ENCODE measurements at regions not wholly inside any gene's neighbourhood (a gene's known extent, or its start where the extent isn't known, plus 50 kb on each side); places are given as distances from the start of the nearest gene placed in this dataset.

DNA sequence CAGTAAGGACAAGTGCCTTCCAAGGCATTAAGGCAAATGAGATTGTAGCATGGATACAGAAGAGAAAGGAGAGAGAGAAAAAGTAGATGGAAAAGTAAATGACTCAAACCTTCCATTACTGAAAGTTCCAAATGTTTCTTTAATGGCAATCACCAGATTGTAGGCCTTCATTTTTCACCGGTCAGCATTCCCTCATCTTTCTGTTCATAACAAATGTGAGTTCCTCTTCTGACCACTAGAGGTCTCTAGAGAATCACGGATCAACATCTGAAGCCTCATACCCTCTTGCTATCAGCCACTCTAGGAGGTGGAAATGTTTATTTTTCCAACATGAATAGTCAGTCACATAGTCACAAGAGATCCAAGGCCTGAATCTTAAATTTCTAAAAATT lies 73.6 kb upstream of the RPS23 start:
- TF ChIP-seq, protein P1, sequence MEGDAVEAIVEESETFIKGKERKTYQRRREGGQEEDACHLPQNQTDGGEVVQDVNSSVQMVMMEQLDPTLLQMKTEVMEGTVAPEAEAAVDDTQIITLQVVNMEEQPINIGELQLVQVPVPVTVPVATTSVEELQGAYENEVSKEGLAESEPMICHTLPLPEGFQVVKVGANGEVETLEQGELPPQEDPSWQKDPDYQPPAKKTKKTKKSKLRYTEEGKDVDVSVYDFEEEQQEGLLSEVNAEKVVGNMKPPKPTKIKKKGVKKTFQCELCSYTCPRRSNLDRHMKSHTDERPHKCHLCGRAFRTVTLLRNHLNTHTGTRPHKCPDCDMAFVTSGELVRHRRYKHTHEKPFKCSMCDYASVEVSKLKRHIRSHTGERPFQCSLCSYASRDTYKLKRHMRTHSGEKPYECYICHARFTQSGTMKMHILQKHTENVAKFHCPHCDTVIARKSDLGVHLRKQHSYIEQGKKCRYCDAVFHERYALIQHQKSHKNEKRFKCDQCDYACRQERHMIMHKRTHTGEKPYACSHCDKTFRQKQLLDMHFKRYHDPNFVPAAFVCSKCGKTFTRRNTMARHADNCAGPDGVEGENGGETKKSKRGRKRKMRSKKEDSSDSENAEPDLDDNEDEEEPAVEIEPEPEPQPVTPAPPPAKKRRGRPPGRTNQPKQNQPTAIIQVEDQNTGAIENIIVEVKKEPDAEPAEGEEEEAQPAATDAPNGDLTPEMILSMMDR (IDR thresholded peaks at IDR 0.05; ENCODE audit: low read depth, low read length) = peak; percentile 67
- H3K27ac ChIP-seq = peak overlapping the region; percentile 31
- DNase-seq (ENCODE audit: low read depth in 1 of 2, low spot score in 1 of 2) = peak; percentile 78 to 87
- no peaks in the 10 kb centered on the region for H3K36me3 ChIP-seq
- H3K4me3 ChIP-seq = no peak overlapping the region
- no peaks in the 10 kb centered on the region for H3K9me3 ChIP-seq (ENCODE audit: low read depth)
- peaks cover 35% of the 10 kb centered on the region for H3K4me1 ChIP-seq (ENCODE audit: low read depth)
- H3K27me3 ChIP-seq = no peaks in the 10 kb centered on the region

DNA sequence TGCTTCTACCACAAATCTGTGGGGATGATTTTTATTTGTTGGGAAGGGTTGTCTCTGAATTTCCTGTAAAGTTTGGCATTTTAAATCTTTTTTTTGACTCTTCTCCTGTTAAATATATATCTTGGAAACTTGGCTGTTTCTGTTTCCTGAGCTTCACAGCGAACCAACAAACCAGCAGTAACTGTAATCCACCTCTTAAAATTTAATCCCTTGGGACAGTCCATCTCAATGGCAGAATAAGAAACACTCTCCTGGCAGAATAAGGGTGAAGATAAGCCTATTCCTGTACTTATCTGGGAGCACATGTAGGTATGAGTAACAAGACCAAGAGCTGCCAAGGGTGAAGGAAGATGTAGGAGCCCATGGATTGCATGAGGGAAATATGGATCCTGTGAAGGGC lies 73.1 kb upstream of the RPS23 start:
- peaks cover 37% of the 10 kb centered on the region for H3K4me1 ChIP-seq (ENCODE audit: low read depth)
- no peaks in the 10 kb centered on the region for H3K9me3 ChIP-seq (ENCODE audit: low read depth)
- no peak for DNase-seq (ENCODE audit: low read depth in 1 of 2, low spot score in 1 of 2)
- H3K36me3 ChIP-seq = no peaks in the 10 kb centered on the region
- peak overlapping the region; percentile 16 for H3K27ac ChIP-seq
- no peak overlapping the region for H3K4me3 ChIP-seq
- no peaks in the 10 kb centered on the region for H3K27me3 ChIP-seq
- TF ChIP-seq, protein P1 (IDR thresholded peaks at IDR 0.05; ENCODE audit: low read depth, low read length) = no peak

DNA sequence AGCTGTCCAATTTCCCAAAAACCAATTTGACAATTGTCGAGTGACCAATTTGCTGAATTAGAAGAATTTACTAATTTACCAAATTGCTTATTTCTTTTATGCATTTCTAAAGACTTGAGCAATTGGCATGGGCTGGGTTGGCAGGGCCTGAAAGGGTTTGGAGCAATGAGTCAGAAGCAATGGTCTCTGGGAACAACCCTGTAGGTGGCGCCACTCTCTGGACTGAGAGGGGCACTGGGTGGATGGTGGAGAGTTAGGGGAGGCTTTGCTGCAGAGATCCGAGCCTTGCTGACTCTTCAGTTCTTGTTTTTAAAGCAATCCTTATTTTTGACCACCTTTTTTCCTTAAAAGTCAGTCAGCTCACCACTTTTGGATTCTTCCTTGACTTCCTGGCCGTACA lies 71.5 kb upstream of the RPS23 start:
- Histone ChIP-seq H3K36me3 (no peaks in the 10 kb centered on the region), H3K27ac (peak overlapping the region; percentile 69), H3K4me1 (ENCODE audit: low read depth) (peaks cover 34% of the 10 kb centered on the region), H3K4me3 (no peak overlapping the region), H3K9me3 (ENCODE audit: low read depth) (no peaks in the 10 kb centered on the region), H3K27me3 (no peaks in the 10 kb centered on the region)
- peak in 1 of 2 donors; percentile 54 for DNase-seq (ENCODE audit: low read depth in 1 of 2, low spot score in 1 of 2)
- TF ChIP-seq, protein P1 (IDR thresholded peaks at IDR 0.05; ENCODE audit: low read depth, low read length) = peak; percentile 42

DNA sequence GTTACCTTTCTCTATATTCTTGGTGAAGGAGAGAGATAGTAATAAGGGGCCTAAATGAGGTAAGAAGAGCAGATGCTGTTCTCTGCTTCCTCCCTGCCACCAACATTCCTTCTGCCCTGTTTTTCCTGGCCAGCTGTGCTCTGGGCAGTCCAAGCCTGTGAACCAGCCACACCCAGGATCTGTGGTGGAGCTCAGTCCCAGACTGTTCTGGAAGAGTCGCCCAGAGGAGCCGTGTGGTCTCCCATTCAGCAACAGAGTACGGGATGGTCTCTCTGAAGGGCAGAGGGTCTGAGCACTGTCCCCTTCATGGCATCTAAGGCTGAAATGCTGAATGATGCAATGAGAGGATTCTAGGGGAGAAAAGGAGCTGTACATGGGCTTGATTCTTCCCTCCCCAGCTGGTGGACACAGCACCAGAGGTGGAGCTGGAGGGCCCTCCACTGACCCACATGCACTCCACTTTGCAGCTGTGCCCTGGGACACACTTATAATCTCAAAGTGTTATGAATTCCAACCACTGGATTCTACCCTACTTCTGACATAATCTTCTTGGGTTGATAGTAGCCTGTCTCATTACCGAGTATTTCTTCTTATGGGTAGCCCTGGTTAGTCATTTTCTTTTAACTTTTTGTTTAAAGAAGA lies 70.8 kb upstream of the RPS23 start:
- Histone ChIP-seq H3K27ac (peak overlapping the region; percentile 69), H3K4me3 (no peak overlapping the region), H3K36me3 (no peaks in the 10 kb centered on the region), H3K27me3 (no peaks in the 10 kb centered on the region), H3K4me1 (ENCODE audit: low read depth) (peaks cover 34% of the 10 kb centered on the region), H3K9me3 (ENCODE audit: low read depth) (no peaks in the 10 kb centered on the region)
- TF ChIP-seq, protein P1 (IDR thresholded peaks at IDR 0.05; ENCODE audit: low read depth, low read length) = no peak
- no peak for DNase-seq (ENCODE audit: low read depth in 1 of 2, low spot score in 1 of 2)

DNA sequence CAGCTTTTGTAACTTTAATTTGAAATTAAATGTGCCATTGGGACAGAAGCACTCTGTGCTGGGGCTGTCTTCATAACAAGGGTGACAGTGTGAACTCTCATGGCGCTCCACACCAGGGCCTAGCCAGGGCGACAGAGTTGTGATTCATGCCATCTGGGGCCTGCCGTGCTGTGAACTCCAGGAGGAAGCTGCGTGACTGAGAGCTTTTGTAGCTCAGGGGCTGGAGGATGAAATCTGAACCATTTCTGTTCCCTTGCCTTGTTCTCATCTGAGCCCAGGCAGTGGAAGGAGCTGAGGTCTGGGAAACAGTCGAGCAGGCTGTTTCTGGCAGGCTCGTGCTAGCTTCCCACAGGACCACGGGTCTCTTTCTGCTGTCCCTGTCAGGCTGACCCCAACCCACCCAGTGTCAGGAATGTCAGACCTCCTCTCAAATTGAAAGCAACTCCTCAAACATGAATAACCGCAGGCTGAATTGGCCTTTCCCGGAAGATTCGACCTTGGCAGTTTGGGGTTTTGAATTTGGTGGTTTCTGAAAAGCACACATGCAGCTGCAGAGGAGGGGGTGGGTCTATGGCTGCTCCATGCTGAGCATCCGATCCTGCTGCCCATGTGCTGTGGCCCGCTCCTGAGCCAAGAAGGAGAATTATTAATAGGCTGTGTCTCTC lies 69.2 kb upstream of the RPS23 start:
- Histone ChIP-seq H3K9me3 (ENCODE audit: low read depth) (no peaks in the 10 kb centered on the region), H3K4me1 (ENCODE audit: low read depth) (peaks cover 28% of the 10 kb centered on the region), H3K4me3 (no peak overlapping the region), H3K36me3 (no peaks in the 10 kb centered on the region), H3K27me3 (no peaks in the 10 kb centered on the region), H3K27ac (peak overlapping the region; percentile 61)
- TF ChIP-seq, protein P1 (IDR thresholded peaks at IDR 0.05; ENCODE audit: low read depth, low read length) = no peak
- peak in 1 of 2 donors; percentile 62 for DNase-seq (ENCODE audit: low read depth in 1 of 2, low spot score in 1 of 2)

All from cardiac muscle cell (in vitro differentiated cells and primary cell).